Nephron progenitor cell (in vitro differentiated cells): ENCODE measurements at regions not wholly inside any gene's neighbourhood (a gene's known extent, or its start where the extent isn't known, plus 50 kb on each side); places are given as distances from the start of the nearest gene placed in this dataset.

ENCODE experiments used
- DNase-seq: peaks from one replicate; pipeline ENCODE4 v3.0.0; 2021
- H3K27ac Mint-ChIP-seq: 2 replicates; pipeline ENCODE4 v1.8.0; 2021; ENCODE audit warnings: mild to moderate bottlenecking, moderate library complexity, mixed read lengths
- H3K27me3 Mint-ChIP-seq: 2 replicates; pipeline ENCODE4 v1.8.0; 2021; ENCODE audit warnings: mild to moderate bottlenecking, low read depth, mixed read lengths; ENCODE audit not compliant: poor library complexity
- H3K36me3 Mint-ChIP-seq: 2 replicates; pipeline ENCODE4 v1.8.0; 2021; ENCODE audit warnings: low read depth, mixed read lengths
- H3K4me1 Mint-ChIP-seq: 2 replicates; pipeline ENCODE4 v1.8.0; 2021; ENCODE audit warnings: mixed read lengths
- H3K4me3 Mint-ChIP-seq: 2 replicates; pipeline ENCODE4 v1.8.0; 2021; ENCODE audit warnings: mild to moderate bottlenecking, moderate library complexity, mixed read lengths
- H3K9me3 Mint-ChIP-seq: 2 replicates; pipeline ENCODE4 v1.8.0; 2021; ENCODE audit warnings: mild to moderate bottlenecking, moderate library complexity, mixed read lengths
- TF ChIP-seq, protein P1 (sequence below): fragments of 200-600 bp; sonication (generic); IDR thresholded peaks from 2 replicates; pipeline ENCODE4 v1.5.0; 2021; ENCODE audit warnings: antibody characterized with exemption

DNA sequence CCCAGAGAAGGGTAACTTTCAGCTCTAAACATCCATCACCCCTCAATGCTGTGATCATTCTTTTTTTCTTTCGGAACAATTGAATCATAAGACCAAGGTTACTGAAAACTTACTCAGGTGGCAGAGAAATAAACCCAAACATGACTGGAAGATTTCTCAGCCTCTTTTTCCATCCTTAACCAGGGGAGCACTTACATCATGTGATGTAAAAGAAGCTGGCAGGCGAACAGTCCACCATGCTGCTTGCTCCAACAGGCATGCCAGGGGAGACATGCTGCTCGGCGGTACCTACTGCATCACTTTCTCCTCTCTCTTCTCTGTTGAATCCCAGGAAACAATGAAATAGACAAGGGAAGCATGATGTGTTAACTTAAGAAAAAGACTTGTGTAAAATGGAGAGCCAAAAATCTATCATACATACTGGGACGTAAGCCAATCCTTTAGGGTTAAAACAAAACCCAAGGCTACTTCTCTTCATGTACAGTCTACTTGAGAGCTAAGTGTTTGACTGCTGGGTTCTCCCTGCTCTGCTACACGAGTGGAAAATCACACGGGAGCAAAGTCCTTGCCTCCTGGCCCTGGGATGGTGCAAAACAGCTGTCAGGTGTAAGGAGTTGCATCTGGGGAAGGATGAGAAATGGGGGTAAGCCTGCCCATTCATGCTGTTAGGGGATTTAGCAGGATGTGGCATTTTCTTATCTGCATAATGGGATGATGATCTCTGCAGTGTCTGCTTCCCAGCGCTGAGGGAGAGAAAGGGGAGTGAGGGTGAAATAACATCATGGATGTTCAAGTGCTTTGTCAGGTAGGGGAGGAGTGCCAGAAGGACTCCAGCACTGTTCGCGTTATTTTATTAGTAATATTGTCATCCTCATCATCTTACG is 64.3 kb upstream of the ZNF438 start:
- Mint-ChIP-seq H3K4me1 (peaks cover 9% of the 10 kb centered on the region), H3K36me3 (no peaks in the 10 kb centered on the region), H3K27me3 (peaks cover 15% of the 10 kb centered on the region)

DNA sequence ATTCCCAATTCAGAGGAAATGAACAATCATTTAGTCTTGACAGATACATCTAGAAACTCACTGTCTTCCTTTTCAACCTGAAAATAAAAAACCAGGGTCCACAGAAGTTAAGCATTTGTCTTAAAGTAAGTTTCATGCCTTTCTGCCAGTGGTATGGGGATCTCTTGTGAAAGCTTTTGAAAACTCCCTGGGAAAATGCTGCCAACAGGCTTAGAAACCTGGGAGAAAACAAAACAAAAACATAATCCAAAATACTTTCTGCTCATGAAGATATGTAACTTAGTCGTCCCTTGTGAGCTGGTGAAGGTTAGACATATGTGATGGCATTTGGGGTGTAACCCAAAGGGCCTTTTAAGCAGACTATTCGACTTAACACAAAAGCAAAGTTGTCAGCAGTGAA is 66.4 kb upstream of the ZNF438 start:
- DNase-seq = no peak
- Mint-ChIP-seq H3K4me1 (peaks cover 17% of the 10 kb centered on the region), H3K27ac (no peak overlapping the region), H3K4me3 (no peak overlapping the region), H3K9me3 (no peaks in the 10 kb centered on the region), H3K27me3 (peaks cover 15% of the 10 kb centered on the region), H3K36me3 (no peaks in the 10 kb centered on the region)
- TF ChIP-seq, protein P1, sequence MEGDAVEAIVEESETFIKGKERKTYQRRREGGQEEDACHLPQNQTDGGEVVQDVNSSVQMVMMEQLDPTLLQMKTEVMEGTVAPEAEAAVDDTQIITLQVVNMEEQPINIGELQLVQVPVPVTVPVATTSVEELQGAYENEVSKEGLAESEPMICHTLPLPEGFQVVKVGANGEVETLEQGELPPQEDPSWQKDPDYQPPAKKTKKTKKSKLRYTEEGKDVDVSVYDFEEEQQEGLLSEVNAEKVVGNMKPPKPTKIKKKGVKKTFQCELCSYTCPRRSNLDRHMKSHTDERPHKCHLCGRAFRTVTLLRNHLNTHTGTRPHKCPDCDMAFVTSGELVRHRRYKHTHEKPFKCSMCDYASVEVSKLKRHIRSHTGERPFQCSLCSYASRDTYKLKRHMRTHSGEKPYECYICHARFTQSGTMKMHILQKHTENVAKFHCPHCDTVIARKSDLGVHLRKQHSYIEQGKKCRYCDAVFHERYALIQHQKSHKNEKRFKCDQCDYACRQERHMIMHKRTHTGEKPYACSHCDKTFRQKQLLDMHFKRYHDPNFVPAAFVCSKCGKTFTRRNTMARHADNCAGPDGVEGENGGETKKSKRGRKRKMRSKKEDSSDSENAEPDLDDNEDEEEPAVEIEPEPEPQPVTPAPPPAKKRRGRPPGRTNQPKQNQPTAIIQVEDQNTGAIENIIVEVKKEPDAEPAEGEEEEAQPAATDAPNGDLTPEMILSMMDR = no peak

More for the DNA sequence above, 64.3 kb upstream of the ZNF438 start:
- DNase-seq = no peak
- no peaks in the 10 kb centered on the region for H3K9me3 Mint-ChIP-seq
- H3K4me3 Mint-ChIP-seq = no peak overlapping the region
- no peak overlapping the region for H3K27ac Mint-ChIP-seq
- TF ChIP-seq, protein P1 = no peak

DNA sequence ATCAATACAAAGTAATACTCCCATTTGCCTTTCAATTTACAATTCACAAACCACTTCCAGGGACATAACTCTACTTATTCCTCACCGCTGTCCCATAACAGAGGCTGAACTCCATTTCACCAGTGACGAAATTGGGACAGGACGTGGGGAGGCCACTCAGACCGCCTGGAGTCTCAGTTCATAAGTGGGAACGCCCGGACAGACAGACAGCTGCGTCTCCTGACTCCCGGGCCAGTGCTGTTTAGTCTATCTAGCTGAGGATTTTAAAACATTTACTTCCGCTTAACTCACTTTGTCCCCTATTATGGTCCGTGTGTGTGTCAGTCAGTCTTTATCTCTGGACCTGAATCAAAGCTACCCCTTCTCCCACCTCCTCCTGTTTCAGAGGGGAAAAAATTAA is 67.4 kb upstream of the ZNF438 start:
- Mint-ChIP-seq H3K4me1 (peaks cover 26% of the 10 kb centered on the region), H3K27me3 (peaks cover 15% of the 10 kb centered on the region), H3K36me3 (no peaks in the 10 kb centered on the region), H3K27ac (no peak overlapping the region), H3K4me3 (no peak overlapping the region), H3K9me3 (no peaks in the 10 kb centered on the region)
- TF ChIP-seq, protein P1 = no peak
- no peak for DNase-seq

DNA sequence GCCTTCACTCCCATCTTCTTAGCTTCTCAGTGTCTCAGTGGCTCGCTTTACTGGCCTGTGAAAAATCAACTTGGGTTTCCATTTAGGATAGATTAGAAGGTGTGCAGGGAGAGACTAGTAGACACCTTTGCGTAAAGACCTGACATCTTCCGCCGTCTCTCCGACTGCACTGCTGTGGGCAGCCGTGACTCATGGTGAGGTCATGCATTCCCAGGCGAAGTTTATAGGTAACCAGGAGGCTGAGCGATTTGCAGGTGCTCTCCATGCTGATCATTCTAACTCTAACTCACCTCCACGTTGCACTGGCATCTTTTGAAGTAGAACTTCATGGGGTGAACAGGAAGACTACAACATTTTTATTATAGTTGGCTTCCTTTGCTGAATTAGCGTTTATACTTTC is 68.0 kb upstream of the ZNF438 start:
- H3K36me3 Mint-ChIP-seq = no peaks in the 10 kb centered on the region
- H3K4me3 Mint-ChIP-seq = no peak overlapping the region
- no peak for DNase-seq
- H3K27ac Mint-ChIP-seq = no peak overlapping the region
- no peaks in the 10 kb centered on the region for H3K9me3 Mint-ChIP-seq
- H3K4me1 Mint-ChIP-seq = peaks cover 32% of the 10 kb centered on the region
- peaks cover 12% of the 10 kb centered on the region for H3K27me3 Mint-ChIP-seq
- TF ChIP-seq, protein P1 = no peak

DNA sequence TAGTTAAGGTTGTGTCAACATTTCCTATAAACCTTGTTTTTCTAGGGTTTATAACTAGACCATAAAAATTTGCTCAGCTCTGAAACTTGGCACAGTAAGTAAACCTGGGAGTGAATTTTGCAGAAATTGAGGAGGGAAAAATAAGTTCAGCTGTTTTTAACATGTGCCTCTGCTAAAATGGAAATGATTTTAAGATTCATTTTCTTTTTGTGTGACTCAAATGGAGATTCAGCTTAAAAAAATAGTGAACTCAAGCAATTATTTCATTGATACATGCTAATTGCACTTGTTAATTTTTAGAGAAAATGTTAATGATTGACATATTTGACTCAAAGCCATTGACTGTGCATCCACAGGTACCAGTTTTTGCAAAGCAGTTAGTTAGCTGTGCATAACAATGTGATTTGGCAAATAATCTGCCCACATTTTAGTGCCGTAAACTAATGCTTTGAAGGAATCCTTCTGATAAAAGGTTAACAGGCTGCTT is 68.5 kb upstream of the ZNF438 start:
- peaks cover 32% of the 10 kb centered on the region for H3K4me1 Mint-ChIP-seq
- H3K4me3 Mint-ChIP-seq = no peak overlapping the region
- no peak for DNase-seq
- H3K9me3 Mint-ChIP-seq = no peaks in the 10 kb centered on the region
- no peaks in the 10 kb centered on the region for H3K36me3 Mint-ChIP-seq
- TF ChIP-seq, protein P1 = no peak
- peaks cover 11% of the 10 kb centered on the region for H3K27me3 Mint-ChIP-seq
- no peak overlapping the region for H3K27ac Mint-ChIP-seq

DNA sequence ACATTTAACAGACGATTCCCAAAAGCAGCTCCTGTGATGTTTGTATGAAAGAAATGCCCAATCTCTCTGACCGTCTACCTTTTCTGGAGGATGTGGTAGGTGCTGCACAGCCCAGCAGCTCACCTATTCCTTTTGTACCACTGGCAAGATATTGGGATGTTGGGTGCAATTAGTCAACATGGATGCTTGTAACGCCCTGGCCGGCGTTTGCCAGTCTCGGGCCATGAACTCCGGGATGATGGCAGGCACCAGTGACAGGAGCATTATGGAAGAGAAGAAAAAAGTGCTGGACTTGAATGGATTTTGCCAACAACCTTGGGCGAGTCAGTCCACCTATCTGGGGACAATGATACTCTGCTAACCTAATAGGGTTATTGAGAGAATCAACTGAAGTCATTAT is 69.0 kb upstream of the ZNF438 start:
- Mint-ChIP-seq H3K36me3 (no peaks in the 10 kb centered on the region), H3K4me3 (no peak overlapping the region), H3K27me3 (peaks cover 8% of the 10 kb centered on the region), H3K9me3 (no peaks in the 10 kb centered on the region), H3K4me1 (peaks cover 32% of the 10 kb centered on the region), H3K27ac (no peak overlapping the region)
- DNase-seq = no peak
- TF ChIP-seq, protein P1 = no peak
